ENCODE measurements at regions not wholly inside any gene's neighbourhood (a gene's known extent, or its start where the extent isn't known, plus 50 kb on each side); places are given as distances from the start of the nearest gene placed in this dataset.
"Not testable (repeated sequence)": the region's sequence is repeated elsewhere in the genome, so short reads cannot be mapped to it uniquely, and the experiment has no call there.

DNA sequence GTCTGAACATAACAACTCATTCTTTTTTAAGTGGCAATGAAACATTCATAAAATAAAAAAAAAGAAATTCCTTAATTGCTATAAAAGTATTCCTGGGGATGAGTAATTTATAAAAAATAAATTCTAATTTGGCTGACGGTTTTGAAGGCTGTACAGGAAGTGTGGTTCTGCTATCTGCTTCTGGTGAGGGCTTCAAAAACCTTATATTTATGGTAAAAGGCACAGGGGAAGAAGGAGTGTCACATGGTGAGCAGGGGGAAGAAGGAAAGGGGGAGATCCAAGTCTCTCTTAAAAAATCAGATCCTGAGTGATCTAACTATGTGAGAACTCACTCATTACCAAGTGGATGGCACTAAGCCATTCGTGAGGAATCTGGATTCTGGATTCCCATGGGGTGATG, 539.0 kb downstream of the GOLGA6L6 start:
- TF ChIP-seq POLR2AphosphoS5 (IDR thresholded peaks at IDR 0.05; ENCODE audit: low read depth, low read length); HDAC2 (IDR thresholded peaks at IDR 0.05; ENCODE audit: borderline replicate concordance in 1 of 2, low read depth in 2 of 2, low read length in 2 of 2); RFX5 (IDR thresholded peaks at IDR 0.05; ENCODE audit: borderline replicate concordance, low read depth, low read length); POLR2A (IDR thresholded peaks at IDR 0.05; ENCODE audit: control extremely low read depth in 1 of 2, low read depth in 2 of 2, low read length in 2 of 2); JUND (IDR thresholded peaks at IDR 0.05; ENCODE audit: low read length); GABPA (IDR thresholded peaks at IDR 0.05; ENCODE audit: borderline replicate concordance, insufficient read depth, low read length); EZH2 (IDR thresholded peaks at IDR 0.05; ENCODE audit: low read depth, low read length, severe bottlenecking); TCF12 (IDR thresholded peaks at IDR 0.05; ENCODE audit: low read depth, low read length); SIX5 (IDR thresholded peaks at IDR 0.05; ENCODE audit: low read depth, low read length); TAF1 (IDR thresholded peaks at IDR 0.05; ENCODE audit: low read depth, low read length); PHF8 (conservative IDR thresholded peaks at IDR 0.05; ENCODE audit: low read depth, low read length); CHD2 (IDR thresholded peaks at IDR 0.05; ENCODE audit: low read length): not testable (repeated sequence)
- TF ChIP-seq, protein P1, sequence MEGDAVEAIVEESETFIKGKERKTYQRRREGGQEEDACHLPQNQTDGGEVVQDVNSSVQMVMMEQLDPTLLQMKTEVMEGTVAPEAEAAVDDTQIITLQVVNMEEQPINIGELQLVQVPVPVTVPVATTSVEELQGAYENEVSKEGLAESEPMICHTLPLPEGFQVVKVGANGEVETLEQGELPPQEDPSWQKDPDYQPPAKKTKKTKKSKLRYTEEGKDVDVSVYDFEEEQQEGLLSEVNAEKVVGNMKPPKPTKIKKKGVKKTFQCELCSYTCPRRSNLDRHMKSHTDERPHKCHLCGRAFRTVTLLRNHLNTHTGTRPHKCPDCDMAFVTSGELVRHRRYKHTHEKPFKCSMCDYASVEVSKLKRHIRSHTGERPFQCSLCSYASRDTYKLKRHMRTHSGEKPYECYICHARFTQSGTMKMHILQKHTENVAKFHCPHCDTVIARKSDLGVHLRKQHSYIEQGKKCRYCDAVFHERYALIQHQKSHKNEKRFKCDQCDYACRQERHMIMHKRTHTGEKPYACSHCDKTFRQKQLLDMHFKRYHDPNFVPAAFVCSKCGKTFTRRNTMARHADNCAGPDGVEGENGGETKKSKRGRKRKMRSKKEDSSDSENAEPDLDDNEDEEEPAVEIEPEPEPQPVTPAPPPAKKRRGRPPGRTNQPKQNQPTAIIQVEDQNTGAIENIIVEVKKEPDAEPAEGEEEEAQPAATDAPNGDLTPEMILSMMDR (IDR thresholded peaks at IDR 0.05; ENCODE audit: control extremely low read depth in 1 of 3, insufficient read depth in 1 of 3, low read depth in 1 of 3, low read length in 3 of 3): not testable (repeated sequence)
